ENCODE measurements at regions not wholly inside any gene's neighbourhood (a gene's known extent, or its start where the extent isn't known, plus 50 kb on each side); places are given as distances from the start of the nearest gene placed in this dataset.

GRCh38 chr1:113217447-113218208 is 144.6 kb downstream of the LRIG2 start:
- TF ChIP-seq CTCF (conservative IDR thresholded peaks at IDR 0.05; ENCODE audit: low read depth, low read length) (no peak), EZH2 (IDR thresholded peaks at IDR 0.05; ENCODE audit: borderline replicate concordance, low read depth, low read length, poor library complexity, severe bottlenecking) (no peak)
